ENCODE measurements at regions not wholly inside any gene's neighbourhood (a gene's known extent, or its start where the extent isn't known, plus 50 kb on each side); places are given as distances from the start of the nearest gene placed in this dataset.

- TF ChIP-seq CTCF (IDR thresholded peaks at IDR 0.05) (no peak), POLR2A (IDR thresholded peaks at IDR 0.05) (no peak), EP300 (IDR thresholded peaks at IDR 0.05) (no peak)
These were observed 883.3 kb downstream of the BRD1 start for GRCh38 chr22:48944433-48944750.
